HG02642 (cell line): ENCODE measurements at regions not wholly inside any gene's neighbourhood (a gene's known extent, or its start where the extent isn't known, plus 50 kb on each side); places are given as distances from the start of the nearest gene placed in this dataset.

Experiments used
- ATAC-seq: cut with Tn5 transposase; IDR thresholded peaks from one replicate; pipeline ENCODE4 v1.9.1; 2021; ENCODE audit warnings: mild to moderate bottlenecking; ENCODE audit not compliant: unreplicated experiment, poor library complexity

DNA sequence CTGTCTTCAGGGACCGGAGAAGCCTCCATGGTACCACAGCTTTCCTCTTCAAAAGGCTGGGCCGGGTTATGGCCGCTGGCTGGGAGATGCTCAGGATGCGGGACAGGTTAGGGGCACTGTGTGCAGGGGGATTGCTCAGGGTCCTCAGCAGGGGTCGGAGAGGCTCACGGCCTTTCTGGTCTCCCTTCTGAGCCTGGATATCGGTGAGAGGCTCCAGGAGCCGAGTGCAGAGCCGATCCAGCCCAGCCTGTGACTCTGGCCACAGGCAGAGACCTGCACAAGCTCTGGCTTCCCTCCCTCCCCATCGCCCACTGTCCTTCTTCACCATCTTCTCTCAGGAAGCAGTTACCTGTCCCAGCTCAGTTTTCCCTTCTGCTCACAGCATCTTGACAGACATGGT lies 306.0 kb downstream of the ZNF536 start:
- no peak for ATAC-seq

DNA sequence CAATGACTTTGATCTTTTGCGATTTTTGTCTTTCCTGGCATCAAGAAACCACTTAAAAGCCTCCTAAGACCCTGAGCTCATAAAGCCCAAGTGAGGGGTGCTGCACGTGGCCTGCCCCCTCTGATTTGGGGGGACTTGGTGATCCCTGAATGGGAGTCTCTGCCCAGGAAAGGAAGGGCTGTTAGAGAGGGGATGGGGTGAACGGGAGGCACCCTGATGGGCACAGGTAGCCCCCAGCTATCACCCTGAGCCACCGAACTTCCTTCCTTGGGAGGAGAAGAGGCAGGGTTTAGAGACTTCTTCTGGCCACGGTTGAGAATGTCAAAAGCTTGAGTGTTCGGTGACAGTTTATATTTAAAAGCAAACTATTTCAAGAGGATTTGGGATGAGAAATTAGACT lies 305.5 kb downstream of the ZNF536 start:
- no peak for ATAC-seq

- ATAC-seq = no peak
Observed at GRCh38 chr19:30676990-30677679, 305.0 kb downstream of the ZNF536 start.

DNA sequence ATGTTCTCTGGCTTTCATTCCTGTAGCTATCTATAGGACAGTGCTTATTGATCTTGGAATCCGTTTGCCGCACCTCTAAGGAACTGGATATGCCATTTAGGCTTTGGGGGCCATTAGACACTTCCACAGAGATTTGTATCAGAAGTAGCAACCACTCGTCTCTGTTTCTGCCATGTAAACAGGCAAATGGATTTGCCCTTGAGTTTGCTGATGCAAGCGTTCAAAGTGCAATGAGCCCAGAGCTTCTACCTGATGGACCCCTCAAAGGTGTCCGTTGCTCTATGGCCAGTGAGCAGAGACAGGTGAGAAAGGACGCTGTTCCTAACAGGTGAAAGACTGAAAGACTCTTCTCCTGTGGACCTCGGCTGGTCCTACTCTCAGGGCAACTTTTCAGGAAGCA lies 302.9 kb downstream of the ZNF536 start:
- no peak for ATAC-seq

- no peak for ATAC-seq
Observed at GRCh38 chr19:30674656-30675055, 302.5 kb downstream of the ZNF536 start.

GRCh38 chr19:30673336-30673735 lies 301.2 kb downstream of the ZNF536 start:
- ATAC-seq = no peak

DNA sequence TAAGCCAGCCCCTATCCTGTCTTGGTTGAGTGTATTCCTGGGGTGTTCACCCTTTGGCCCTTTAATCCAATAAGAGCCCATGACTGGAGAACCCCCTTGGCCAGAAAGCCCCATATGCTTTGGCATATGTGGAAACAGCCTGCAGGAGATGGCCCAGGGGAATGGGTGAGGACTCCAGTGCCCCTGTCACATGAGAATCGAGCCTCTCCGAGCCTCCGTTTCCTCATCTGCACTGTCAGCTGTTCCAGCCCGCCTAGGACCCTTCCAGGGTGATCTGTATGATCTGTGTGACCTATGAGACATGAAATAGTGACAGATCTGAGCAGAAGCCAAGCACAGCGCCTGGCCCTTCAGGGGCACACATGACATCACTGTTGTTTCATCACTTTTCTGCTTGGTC lies 300.7 kb downstream of the ZNF536 start:
- no peak for ATAC-seq

DNA sequence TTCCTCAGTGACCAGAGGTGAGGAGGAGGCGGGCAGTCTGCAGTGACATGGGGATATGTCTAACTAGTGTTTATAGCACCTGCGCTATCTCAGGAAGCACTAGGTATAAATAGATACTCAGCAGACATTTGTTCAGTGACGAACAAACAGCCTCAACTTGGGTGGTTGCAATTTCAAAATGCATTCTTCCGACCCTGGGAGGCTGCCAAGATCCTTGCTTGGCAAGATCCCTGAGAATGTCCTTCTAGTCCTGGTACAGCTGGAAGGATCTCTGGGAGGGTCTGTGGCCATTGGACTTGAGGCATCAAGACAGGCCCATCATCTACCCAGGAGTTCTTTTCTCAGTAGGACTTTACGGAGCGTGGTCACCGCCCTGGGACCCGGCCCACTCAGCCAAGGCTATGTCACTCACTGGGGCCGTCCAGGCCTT lies 299.5 kb downstream of the ZNF536 start:
- ATAC-seq = no peak

- no peak for ATAC-seq
Observed at GRCh38 chr19:30671367-30671619, 299.1 kb downstream of the ZNF536 start.

GRCh38 chr19:30670562-30671366 lies 298.6 kb downstream of the ZNF536 start:
- ATAC-seq = no peak

DNA sequence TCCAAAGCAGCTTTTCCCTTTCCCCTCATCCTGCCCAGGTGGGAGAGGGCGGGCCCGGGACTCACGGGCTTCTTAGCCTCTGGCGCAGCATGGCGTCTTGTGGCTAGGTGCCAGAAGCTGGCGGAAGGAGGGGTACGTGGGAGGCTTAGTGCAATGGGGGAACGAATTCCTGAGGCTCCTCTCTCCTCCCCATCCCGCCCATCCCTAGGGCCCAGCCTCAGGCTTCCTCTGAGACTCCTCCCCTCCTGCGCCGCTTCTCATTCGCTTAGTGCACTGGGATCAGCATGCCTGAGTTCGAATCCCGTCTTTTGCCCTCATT lies 297.8 kb downstream of the ZNF536 start:
- ATAC-seq = no peak

DNA sequence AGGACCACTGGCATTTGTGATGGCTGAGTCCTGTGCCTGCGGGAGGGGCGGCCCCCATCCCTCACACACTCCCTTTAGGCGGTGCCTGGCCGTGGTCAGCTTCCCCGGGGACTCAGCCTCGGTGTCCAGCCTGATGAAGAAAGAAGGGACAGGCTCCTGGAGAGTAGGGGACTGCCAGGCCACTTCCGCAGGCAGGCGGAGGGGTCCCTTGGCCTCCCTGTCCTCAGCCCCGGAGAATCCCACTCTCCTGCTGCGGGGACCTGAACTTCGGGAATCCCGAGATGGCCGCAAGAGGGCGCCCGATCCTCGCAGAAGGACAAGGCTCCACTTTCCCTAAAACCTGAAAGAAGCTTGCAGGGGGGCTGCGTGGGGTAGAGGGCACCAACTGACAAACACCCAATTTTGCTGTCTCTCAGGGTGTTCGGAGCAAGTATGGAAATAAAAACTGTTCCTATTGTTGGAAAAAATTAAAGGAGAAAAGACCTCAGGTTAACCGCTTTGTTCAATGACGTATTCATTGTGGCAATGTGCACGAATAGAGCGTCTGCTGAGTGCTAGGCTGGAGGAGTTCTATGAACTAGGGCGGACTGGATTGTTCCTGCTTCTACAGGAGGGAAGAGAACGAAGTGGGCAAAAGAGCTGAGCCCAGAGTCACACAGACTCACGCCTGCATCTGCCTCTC lies 297.3 kb downstream of the ZNF536 start:
- ATAC-seq = no peak

GRCh38 chr19:30668521-30669155 lies 296.5 kb downstream of the ZNF536 start:
- no peak for ATAC-seq

GRCh38 chr19:30667746-30668145 lies 295.6 kb downstream of the ZNF536 start:
- ATAC-seq = no peak

GRCh38 chr19:30667227-30667626 lies 295.0 kb downstream of the ZNF536 start:
- no peak for ATAC-seq

DNA sequence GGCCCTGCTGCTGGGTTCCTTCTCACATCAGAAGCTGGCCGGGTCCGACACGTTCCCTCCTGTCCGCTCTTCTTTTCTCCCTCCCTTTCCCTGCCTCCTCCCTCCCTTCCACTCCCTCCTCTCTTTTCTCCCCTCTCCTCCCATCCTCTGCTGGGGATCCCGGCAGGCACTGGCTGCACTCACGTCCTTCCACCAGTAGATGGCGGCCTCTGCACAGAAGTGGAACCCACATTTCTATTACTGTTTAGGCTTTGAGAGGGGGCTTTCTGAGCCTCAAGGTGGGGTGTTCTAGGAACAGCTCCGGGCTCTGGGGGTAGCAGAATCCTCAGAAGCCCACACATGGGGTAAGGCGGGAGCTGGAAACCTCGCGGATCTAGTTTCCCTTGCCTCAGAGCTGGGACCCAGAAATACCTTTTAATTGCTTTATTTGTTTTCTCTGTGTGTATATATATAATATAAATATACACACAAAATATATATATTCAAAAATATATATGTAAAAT lies 294.2 kb downstream of the ZNF536 start:
- peak; percentile 56 for ATAC-seq

DNA sequence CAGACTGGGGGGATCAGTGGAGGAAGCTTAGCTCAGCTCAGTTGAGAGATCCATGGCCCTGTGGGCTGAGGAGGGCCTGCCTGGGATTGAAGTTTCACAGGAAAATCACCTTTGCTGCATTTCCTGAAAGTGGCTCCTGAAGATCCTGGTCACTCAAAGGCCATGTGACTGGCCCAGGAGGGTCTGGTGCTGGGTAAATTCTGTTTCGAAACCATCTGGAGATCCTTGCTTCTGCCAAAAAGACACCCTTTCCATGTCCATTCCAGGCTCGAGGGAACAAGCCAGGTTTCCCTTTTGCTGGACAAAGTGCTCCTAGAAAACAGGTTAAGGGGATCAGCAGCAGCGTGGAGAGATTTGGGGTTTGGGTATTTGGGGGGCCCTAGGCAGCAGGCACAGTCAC lies 293.3 kb downstream of the ZNF536 start:
- ATAC-seq = no peak

DNA sequence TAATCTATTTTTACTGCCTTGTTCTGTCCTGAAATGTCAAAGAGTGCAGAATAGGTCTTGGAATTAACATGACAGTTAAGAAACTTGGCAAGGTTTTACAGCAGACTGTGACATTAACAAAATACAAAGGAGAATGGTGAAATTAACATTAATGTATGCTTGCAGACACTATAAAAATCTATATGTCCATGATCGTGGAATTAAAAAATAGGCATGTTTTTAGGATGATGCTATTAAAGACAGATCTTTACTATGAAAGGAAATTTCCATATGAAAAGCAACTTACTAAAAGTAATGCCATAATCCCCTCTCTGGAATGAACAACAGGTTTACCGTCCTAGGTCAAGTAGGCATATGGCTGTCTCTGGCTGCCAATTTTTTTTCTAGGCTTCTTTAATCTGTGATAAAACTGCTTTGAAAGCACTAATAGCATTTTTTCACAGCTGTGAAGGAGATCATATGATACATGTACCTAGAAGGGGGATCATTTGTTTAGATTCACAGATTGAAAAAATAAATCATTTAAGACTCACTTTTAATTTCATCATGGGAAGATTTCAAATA lies 291.5 kb downstream of the ZNF536 start:
- ATAC-seq = no peak

DNA sequence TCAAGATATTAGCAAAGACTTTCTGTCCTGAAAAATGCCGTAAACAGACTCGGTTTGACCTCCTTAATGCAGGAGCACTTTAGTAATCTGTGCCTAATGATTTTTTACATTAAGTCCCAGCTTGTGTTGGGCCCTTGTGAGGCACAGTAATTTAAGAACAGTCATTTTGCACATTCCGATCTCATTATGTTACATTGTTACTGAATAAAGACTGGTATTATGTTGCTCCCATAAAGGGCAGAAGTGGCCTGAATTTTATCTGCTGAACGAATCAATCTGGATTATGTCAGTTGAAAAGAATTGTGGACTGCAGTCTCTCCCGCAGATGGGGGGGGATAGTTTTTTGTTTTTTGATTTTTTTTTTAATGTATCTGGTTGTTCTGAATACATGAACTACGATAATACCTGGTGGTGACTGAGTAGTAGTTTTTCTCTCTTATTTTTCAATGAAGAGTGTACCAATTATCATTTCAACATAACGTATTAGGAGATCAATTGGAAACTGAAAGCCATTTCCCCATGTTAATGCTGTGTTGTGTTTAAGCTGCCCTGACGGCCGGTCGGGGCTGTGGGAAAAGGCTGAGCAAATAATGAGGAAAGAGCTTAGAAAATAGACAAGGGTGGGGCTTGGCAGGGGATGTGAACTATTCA lies 290.2 kb downstream of the ZNF536 start:
- ATAC-seq = no peak

GRCh38 chr19:30659638-30660037 lies 287.5 kb downstream of the ZNF536 start:
- ATAC-seq = no peak
